HEK293T (cell line): ENCODE measurements at regions not wholly inside any gene's neighbourhood (a gene's known extent, or its start where the extent isn't known, plus 50 kb on each side); places are given as distances from the start of the nearest gene placed in this dataset.

Experiments used
- ARNT ChIP-seq: fragments of 450-650 bp; IDR thresholded peaks from 2 replicates; pipeline ENCODE4 v1.6.1; 2017; ENCODE audit warnings: mild to moderate bottlenecking
- BHLHE40 ChIP-seq: fragments of 450-650 bp; IDR thresholded peaks from 2 replicates; pipeline ENCODE4 v1.6.1; 2016; ENCODE audit warnings: mild to moderate bottlenecking, moderate library complexity, borderline replicate concordance
- ELF4 ChIP-seq: fragments of 450-650 bp; IDR thresholded peaks from 2 replicates; pipeline ENCODE4 v1.6.1; 2017; ENCODE audit warnings: antibody characterized with exemption
- FOXA1 ChIP-seq: fragments of 450-650 bp; IDR thresholded peaks from 2 replicates; pipeline ENCODE4 v1.6.1; 2016; ENCODE audit warnings: mild to moderate bottlenecking
- FOXM1 ChIP-seq: fragments of 450-650 bp; IDR thresholded peaks from 2 replicates; pipeline ENCODE4 v1.6.1; 2017; ENCODE audit warnings: mild to moderate bottlenecking, borderline replicate concordance
- HDGF ChIP-seq: fragments of 450-650 bp; IDR thresholded peaks from 2 replicates; pipeline ENCODE4 v1.6.1; 2017; ENCODE audit warnings: antibody characterized with exemption, borderline replicate concordance
- L3MBTL2 ChIP-seq: fragments of 450-650 bp; conservative IDR thresholded peaks from 2 replicates; pipeline ENCODE4 v1.6.1; 2016; ENCODE audit warnings: mild to moderate bottlenecking
- NFRKB ChIP-seq: fragments of 450-650 bp; IDR thresholded peaks from 2 replicates; pipeline ENCODE4 v1.6.1; 2016; ENCODE audit warnings: mild to moderate bottlenecking, moderate library complexity
- PKNOX1 ChIP-seq: fragments of 450-650 bp; IDR thresholded peaks from 2 replicates; pipeline ENCODE4 v1.6.1; 2016
- SP1 ChIP-seq: fragments of 450-650 bp; IDR thresholded peaks from 2 replicates; pipeline ENCODE4 v1.6.1; 2017
- SUZ12 ChIP-seq: fragments of 450-650 bp; IDR thresholded peaks from 2 replicates; pipeline ENCODE4 v1.6.1; 2016; ENCODE audit warnings: mild to moderate bottlenecking
- TARDBP ChIP-seq: fragments of 450-650 bp; IDR thresholded peaks from 2 replicates; pipeline ENCODE4 v1.6.1; 2016

GRCh38 chr5:53322257-53322656 is 158.2 kb upstream of the FST start:
- TF ChIP-seq BHLHE40 (no peak), SUZ12 (no peak), ARNT (no peak), PKNOX1 (no peak), TARDBP (no peak), NFRKB (no peak), SP1 (no peak), ELF4 (no peak), L3MBTL2 (no peak), HDGF (no peak), FOXA1 (no peak), FOXM1 (no peak)
